Keratinocyte (primary cell): ENCODE measurements at regions not wholly inside any gene's neighbourhood (a gene's known extent, or its start where the extent isn't known, plus 50 kb on each side); places are given as distances from the start of the nearest gene placed in this dataset.

ENCODE experiments used
- DNase-seq: peaks from one replicate; pipeline ENCODE4 v3.0.0-alpha.2; 2011; ENCODE audit warnings: low read depth, missing footprints, low spot score
- FAIRE-seq: peaks from 2 replicates; lab custom pipeline; 2011; peaks lifted over from hg19 to GRCh38; lab: Jason Lieb, UNC
- H2AFZ ChIP-seq: 2 replicates; pipeline ENCODE4 v1.6.0; 2012; ENCODE audit warnings: low read length, control low read depth, inconsistent platforms; ENCODE audit not compliant: control insufficient read depth
- H3K27ac ChIP-seq: 2 replicates; pipeline ENCODE4 v1.5.1; 2011; ENCODE audit warnings: low read length; ENCODE audit not compliant: control insufficient read depth, insufficient read depth
- H3K27me3 ChIP-seq: 3 replicates; pipeline ENCODE4 v1.6.0; 2011; ENCODE audit warnings: low read length; ENCODE audit not compliant: control insufficient read depth, insufficient read depth; ENCODE audit errors: extremely low read depth
- H3K36me3 ChIP-seq, 2 experiments: 2 replicates in 1 of 2; 3 replicates in 1 of 2; pipeline ENCODE4 v1.5.1; 2011; ENCODE audit warnings: low read length in 2 of 2, mild to moderate bottlenecking in 1 of 2; ENCODE audit not compliant: control insufficient read depth in 2 of 2, insufficient read depth in 2 of 2; ENCODE audit errors: extremely low read depth in 1 of 2
- H3K4me1 ChIP-seq: 3 replicates; pipeline ENCODE4 v1.5.1; 2011; ENCODE audit warnings: low read length; ENCODE audit not compliant: control insufficient read depth, insufficient read depth; ENCODE audit errors: extremely low read depth
- H3K4me2 ChIP-seq: 3 replicates; pipeline ENCODE4 v1.6.0; 2011; ENCODE audit warnings: low read depth, low read length; ENCODE audit not compliant: control insufficient read depth, insufficient read depth; ENCODE audit errors: extremely low read depth
- H3K4me3 ChIP-seq, 3 experiments: fragments of 200-600 bp in 1 of 3; sonication (generic) in 1 of 3; 2 replicates in 2 of 3; 3 replicates in 1 of 3; pipeline ENCODE4 v1.5.1; 2011 to 2016; ENCODE audit warnings: low read length in 3 of 3, mild to moderate bottlenecking in 3 of 3, control low read depth in 2 of 3, inconsistent platforms in 1 of 3, low read depth in 1 of 3, mixed read lengths in 1 of 3, mixed run types in 1 of 3, moderate library complexity in 1 of 3; ENCODE audit not compliant: control insufficient read depth in 2 of 3, insufficient read depth in 2 of 3; ENCODE audit errors: extremely low read depth in 1 of 3
- H3K79me2 ChIP-seq: 2 replicates; pipeline ENCODE4 v1.6.0; 2012; ENCODE audit warnings: low read length; ENCODE audit not compliant: control insufficient read depth, insufficient read depth
- H3K9ac ChIP-seq: 3 replicates; pipeline ENCODE4 v1.6.0; 2011; ENCODE audit warnings: low read length; ENCODE audit not compliant: control insufficient read depth, insufficient read depth; ENCODE audit errors: extremely low read depth
- H3K9me1 ChIP-seq: 3 replicates; pipeline ENCODE4 v1.6.0; 2011; ENCODE audit warnings: low read length; ENCODE audit not compliant: control insufficient read depth, insufficient read depth; ENCODE audit errors: extremely low read depth
- H3K9me3 ChIP-seq: 2 replicates; pipeline ENCODE4 v1.5.1; 2012; ENCODE audit warnings: low read depth, low read length; ENCODE audit not compliant: control insufficient read depth
- H4K20me1 ChIP-seq: 3 replicates; pipeline ENCODE4 v1.6.0; 2011; ENCODE audit warnings: low read length; ENCODE audit not compliant: control insufficient read depth, insufficient read depth; ENCODE audit errors: extremely low read depth
- CTCF ChIP-seq, 3 experiments: IDR thresholded peaks in 1 of 3; conservative IDR thresholded peaks in 1 of 3; optimal IDR thresholded peaks in 1 of 3; 2 replicates in 2 of 3; 3 replicates in 1 of 3; pipeline versions ENCODE3 to v1.5.1; 2011; ENCODE audit warnings: low read length in 3 of 3, mild to moderate bottlenecking in 3 of 3, moderate library complexity in 2 of 3, control low read depth in 1 of 3, inconsistent platforms in 1 of 3; ENCODE audit not compliant: insufficient read depth in 2 of 3; ENCODE audit errors: extremely low read depth in 1 of 3
- EZH2 ChIP-seq: IDR thresholded peaks from one replicate; pipeline ENCODE4 v1.6.1; 2012; ENCODE audit warnings: inconsistent platforms, mild to moderate bottlenecking, low read length, moderate library complexity
- dilution Hi-C: fragments of 300-500 bp; cut with MboI; formaldehyde crosslinking; loops from one replicate; pipeline ENCODE4 v1.7.0; 2020; ENCODE audit warnings: low sequenced_read_pairs; ENCODE audit not compliant: extremely low pct_ligation_motif_present

- Histone ChIP-seq H3K27me3 (no peaks in the 10 kb centered on the region), H2AFZ (no peak overlapping the region), H3K79me2 (no peaks in the 10 kb centered on the region), H3K9me3 (no peaks in the 10 kb centered on the region), H3K4me3 (no peak overlapping the region), H3K4me2 (no peak overlapping the region), H3K27ac (no peak overlapping the region), H3K36me3 (no peaks in the 10 kb centered on the region), H3K9ac (no peak overlapping the region), H4K20me1 (no peaks in the 10 kb centered on the region), H3K4me1 (no peaks in the 10 kb centered on the region), H3K9me1 (no peaks in the 10 kb centered on the region)
- dilution Hi-C loops, result no loop called here
- TF ChIP-seq EZH2 (no peak), CTCF (optimal IDR thresholded peaks at IDR 0.05 in 1 of 3, IDR thresholded peaks at IDR 0.05 in 1 of 3, conservative IDR thresholded peaks at IDR 0.05 in 1 of 3; ENCODE audit: extremely low read depth in 1 of 3, insufficient read depth in 2 of 3, low read length in 3 of 3) (no peak)
- no peak for DNase-seq
- no peak for FAIRE-seq
Measured at GRCh38 chr5:90201923-90202322, 207.6 kb downstream of the CETN3 start.

GRCh38 chr5:90193185-90193822, 216.3 kb downstream of the CETN3 start:
- H3K4me3 ChIP-seq, result no peak overlapping the region
- dilution Hi-C loops, result no loop called here
- no peaks in the 10 kb centered on the region for H3K9me1 ChIP-seq
- H3K9me3 ChIP-seq, result no peaks in the 10 kb centered on the region
- H4K20me1 ChIP-seq, result no peaks in the 10 kb centered on the region
- H2AFZ ChIP-seq, result no peak overlapping the region
- no peaks in the 10 kb centered on the region for H3K4me1 ChIP-seq
- H3K27me3 ChIP-seq, result no peaks in the 10 kb centered on the region
- TF ChIP-seq EZH2 (no peak), CTCF (optimal IDR thresholded peaks at IDR 0.05 in 1 of 3, IDR thresholded peaks at IDR 0.05 in 1 of 3, conservative IDR thresholded peaks at IDR 0.05 in 1 of 3; ENCODE audit: extremely low read depth in 1 of 3, insufficient read depth in 2 of 3, low read length in 3 of 3) (no peak)
- no peak overlapping the region for H3K9ac ChIP-seq
- no peaks in the 10 kb centered on the region for H3K79me2 ChIP-seq
- no peak for DNase-seq
- H3K27ac ChIP-seq, result no peak overlapping the region
- FAIRE-seq, result no peak
- no peak overlapping the region for H3K4me2 ChIP-seq
- no peaks in the 10 kb centered on the region for H3K36me3 ChIP-seq
